Astrocyte (in vitro differentiated cells and primary cell): ENCODE measurements at regions not wholly inside any gene's neighbourhood (a gene's known extent, or its start where the extent isn't known, plus 50 kb on each side); places are given as distances from the start of the nearest gene placed in this dataset.
A peak's percentile ranks its signal among the peaks of the same experiment; 100 is the strongest.

ENCODE experiments used
- DNase-seq: peaks from one replicate; pipeline ENCODE4 v3.0.0-alpha.2; 2010; ENCODE audit warnings: low read depth
- FAIRE-seq: peaks from 2 replicates; lab custom pipeline; 2011; peaks lifted over from hg19 to GRCh38; lab: Jason Lieb, UNC
- H2AFZ ChIP-seq: 2 replicates; pipeline ENCODE4 v1.6.0; 2012; ENCODE audit warnings: low read depth, low read length, inconsistent platforms
- H3K27ac ChIP-seq: 2 replicates; pipeline ENCODE4 v1.5.1; 2011; ENCODE audit warnings: low read depth, low read length, inconsistent platforms
- H3K27me3 ChIP-seq: 2 replicates; pipeline ENCODE4 v1.6.0; 2011; ENCODE audit warnings: low read length, inconsistent platforms; ENCODE audit not compliant: insufficient read depth
- H3K36me3 ChIP-seq: 2 replicates; pipeline ENCODE4 v1.5.1; 2011; ENCODE audit warnings: low read length, inconsistent platforms; ENCODE audit not compliant: insufficient read depth
- H3K4me1 ChIP-seq: 2 replicates; pipeline ENCODE4 v1.5.1; 2011; ENCODE audit warnings: low read length, inconsistent platforms; ENCODE audit not compliant: insufficient read depth
- H3K4me2 ChIP-seq: 2 replicates; pipeline ENCODE4 v1.6.0; 2012; ENCODE audit warnings: low read length, inconsistent platforms
- H3K4me3 ChIP-seq: 2 replicates; pipeline ENCODE4 v1.5.1; 2011; ENCODE audit warnings: low read depth, mild to moderate bottlenecking, low read length, inconsistent platforms; ENCODE audit not compliant: insufficient read depth
- H3K79me2 ChIP-seq: 2 replicates; pipeline ENCODE4 v1.6.0; 2012; ENCODE audit warnings: mild to moderate bottlenecking, low read length, inconsistent platforms; ENCODE audit not compliant: insufficient read depth
- H3K9ac ChIP-seq: 2 replicates; pipeline ENCODE4 v1.6.0; 2012; ENCODE audit warnings: mild to moderate bottlenecking, low read length, inconsistent platforms
- H3K9me3 ChIP-seq: 2 replicates; pipeline ENCODE4 v1.5.1; 2012; ENCODE audit warnings: low read depth, mild to moderate bottlenecking, low read length, inconsistent platforms; ENCODE audit not compliant: insufficient read depth
- H4K20me1 ChIP-seq: 2 replicates; pipeline ENCODE4 v1.6.0; 2012; ENCODE audit warnings: low read length, inconsistent platforms; ENCODE audit not compliant: insufficient read depth
- H3K27ac Mint-ChIP-seq: one replicate; pipeline ENCODE4 v1.8.0; 2021; ENCODE audit warnings: mild to moderate bottlenecking, mixed read lengths; ENCODE audit not compliant: unreplicated experiment
- H3K27me3 Mint-ChIP-seq: one replicate; pipeline ENCODE4 v1.8.0; 2021; ENCODE audit warnings: low read depth, mixed read lengths; ENCODE audit not compliant: unreplicated experiment
- H3K36me3 Mint-ChIP-seq: one replicate; pipeline ENCODE4 v1.8.0; 2021; ENCODE audit warnings: low read depth, mixed read lengths; ENCODE audit not compliant: unreplicated experiment
- H3K4me1 Mint-ChIP-seq: one replicate; pipeline ENCODE4 v1.8.0; 2021; ENCODE audit warnings: low read depth, mixed read lengths; ENCODE audit not compliant: unreplicated experiment
- H3K4me3 Mint-ChIP-seq: one replicate; pipeline ENCODE4 v1.8.0; 2021; ENCODE audit warnings: mild to moderate bottlenecking, moderate library complexity, mixed read lengths; ENCODE audit not compliant: unreplicated experiment
- H3K9me3 Mint-ChIP-seq: one replicate; pipeline ENCODE4 v1.8.0; 2021; ENCODE audit warnings: mild to moderate bottlenecking, mixed read lengths; ENCODE audit not compliant: unreplicated experiment
- EZH2 ChIP-seq: IDR thresholded peaks from 2 replicates; pipeline ENCODE4 v1.6.1; 2012; ENCODE audit warnings: mild to moderate bottlenecking, low read length, inconsistent platforms; ENCODE audit not compliant: insufficient read depth
- TF ChIP-seq, protein P1 (sequence below): IDR thresholded peaks from 2 replicates; pipeline ENCODE4 v1.5.1; 2011; ENCODE audit warnings: low read depth, mild to moderate bottlenecking, inconsistent platforms, low read length, moderate library complexity; ENCODE audit not compliant: insufficient read depth

DNA sequence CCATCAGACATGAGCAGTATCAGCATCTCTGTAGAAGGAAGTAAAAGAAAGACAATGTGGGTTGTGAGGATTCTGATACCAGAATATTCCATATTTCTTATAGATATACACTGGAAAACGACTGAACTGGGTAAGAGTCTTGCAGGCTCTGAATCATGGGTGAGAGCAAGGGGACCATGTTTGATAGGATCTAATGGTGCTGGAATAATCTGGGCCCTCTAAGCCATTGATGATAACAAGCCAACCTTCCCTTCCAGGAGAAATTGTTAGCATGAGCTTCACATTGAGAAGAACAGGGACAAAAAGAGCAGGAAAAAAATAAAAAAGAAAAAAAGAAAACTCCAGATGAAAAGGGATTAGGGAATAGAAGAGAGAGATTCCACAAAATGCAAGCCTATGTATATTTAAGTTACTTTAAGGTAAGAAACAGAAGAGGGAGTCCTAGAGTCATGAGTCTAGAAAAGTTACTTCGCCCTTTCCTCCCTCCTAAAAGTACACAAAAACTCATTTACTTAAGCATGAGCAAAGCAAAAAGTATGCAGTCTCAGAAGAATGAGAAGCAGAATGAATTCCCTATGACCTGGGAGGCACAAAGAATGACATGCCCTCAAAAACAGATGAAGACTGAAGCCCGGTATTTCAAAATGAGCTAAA lies 181.9 kb downstream of the TMEM26 start:
- Mint-ChIP-seq H3K27me3 (no peaks in the 10 kb centered on the region), H3K4me3 (no peak overlapping the region), H3K4me1 (peaks cover 13% of the 10 kb centered on the region), H3K9me3 (no peaks in the 10 kb centered on the region), H3K36me3 (no peaks in the 10 kb centered on the region), H3K27ac (peak overlapping the region; percentile 50)
- Histone ChIP-seq H3K4me3 (no peak overlapping the region), H2AFZ (no peak overlapping the region), H3K79me2 (no peaks in the 10 kb centered on the region), H3K9me3 (no peaks in the 10 kb centered on the region), H3K4me2 (peak overlapping the region; percentile 7), H3K4me1 (no peaks in the 10 kb centered on the region), H3K36me3 (no peaks in the 10 kb centered on the region), H3K27ac (no peak overlapping the region), H3K9ac (no peak overlapping the region), H3K27me3 (no peaks in the 10 kb centered on the region), H4K20me1 (no peaks in the 10 kb centered on the region)
- peak; percentile 74 for FAIRE-seq
- DNase-seq: peak; percentile 80
- no peak for TF ChIP-seq EZH2
- TF ChIP-seq, protein P1, sequence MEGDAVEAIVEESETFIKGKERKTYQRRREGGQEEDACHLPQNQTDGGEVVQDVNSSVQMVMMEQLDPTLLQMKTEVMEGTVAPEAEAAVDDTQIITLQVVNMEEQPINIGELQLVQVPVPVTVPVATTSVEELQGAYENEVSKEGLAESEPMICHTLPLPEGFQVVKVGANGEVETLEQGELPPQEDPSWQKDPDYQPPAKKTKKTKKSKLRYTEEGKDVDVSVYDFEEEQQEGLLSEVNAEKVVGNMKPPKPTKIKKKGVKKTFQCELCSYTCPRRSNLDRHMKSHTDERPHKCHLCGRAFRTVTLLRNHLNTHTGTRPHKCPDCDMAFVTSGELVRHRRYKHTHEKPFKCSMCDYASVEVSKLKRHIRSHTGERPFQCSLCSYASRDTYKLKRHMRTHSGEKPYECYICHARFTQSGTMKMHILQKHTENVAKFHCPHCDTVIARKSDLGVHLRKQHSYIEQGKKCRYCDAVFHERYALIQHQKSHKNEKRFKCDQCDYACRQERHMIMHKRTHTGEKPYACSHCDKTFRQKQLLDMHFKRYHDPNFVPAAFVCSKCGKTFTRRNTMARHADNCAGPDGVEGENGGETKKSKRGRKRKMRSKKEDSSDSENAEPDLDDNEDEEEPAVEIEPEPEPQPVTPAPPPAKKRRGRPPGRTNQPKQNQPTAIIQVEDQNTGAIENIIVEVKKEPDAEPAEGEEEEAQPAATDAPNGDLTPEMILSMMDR: peak; percentile 19

DNA sequence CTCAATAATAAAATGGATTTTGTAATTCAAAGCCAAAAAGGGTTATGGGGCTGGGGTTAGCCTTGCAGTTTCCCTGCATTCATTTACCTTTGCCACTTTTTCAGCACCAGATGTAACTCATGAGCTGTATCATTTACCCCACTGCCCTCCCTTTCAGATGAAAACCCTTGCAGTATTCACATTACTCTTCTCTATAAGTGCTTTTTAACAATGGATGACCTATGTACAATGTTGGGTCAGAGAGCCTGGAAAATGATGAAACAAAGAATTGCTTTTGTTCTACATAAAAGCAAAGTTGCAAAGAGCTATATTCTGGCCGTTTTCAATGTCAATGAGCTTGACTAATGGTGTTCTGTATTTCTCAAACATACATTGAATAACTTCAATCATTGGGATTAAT lies 189.7 kb downstream of the TMEM26 start:
- Mint-ChIP-seq H3K27me3 (no peaks in the 10 kb centered on the region), H3K36me3 (no peaks in the 10 kb centered on the region), H3K4me1 (peaks cover 8% of the 10 kb centered on the region), H3K4me3 (no peak overlapping the region), H3K9me3 (peaks cover 4% of the 10 kb centered on the region), H3K27ac (no peak overlapping the region)
- H3K4me2 ChIP-seq: no peak overlapping the region
- no peaks in the 10 kb centered on the region for H4K20me1 ChIP-seq
- H3K79me2 ChIP-seq: no peaks in the 10 kb centered on the region
- H3K27me3 ChIP-seq: no peaks in the 10 kb centered on the region
- H3K36me3 ChIP-seq: no peaks in the 10 kb centered on the region
- no peak for TF ChIP-seq EZH2
- TF ChIP-seq, protein P1: no peak
- no peak overlapping the region for H3K4me3 ChIP-seq
- H3K27ac ChIP-seq: no peak overlapping the region
- H3K4me1 ChIP-seq: no peaks in the 10 kb centered on the region
- DNase-seq (no peak), FAIRE-seq (no peak)
- H3K9ac ChIP-seq: no peak overlapping the region
- no peaks in the 10 kb centered on the region for H3K9me3 ChIP-seq
- no peak overlapping the region for H2AFZ ChIP-seq
